HepG2 (cell line): ENCODE measurements at regions not wholly inside any gene's neighbourhood (a gene's known extent, or its start where the extent isn't known, plus 50 kb on each side); places are given as distances from the start of the nearest gene placed in this dataset.

ENCODE experiments used
- AGO2 ChIP-seq: fragments of 200-400 bp; formaldehyde crosslinking; optimal IDR thresholded peaks from 2 replicates; pipeline ENCODE3; 2017; ENCODE audit warnings: mild to moderate bottlenecking, low read depth, low read length, moderate library complexity
- ISX ChIP-seq: sonication (generic); formaldehyde crosslinking; conservative IDR thresholded peaks from 2 replicates; pipeline ENCODE4 v1.5.0; 2020; ENCODE audit warnings: missing genetic modification reagents
- NBN ChIP-seq: fragments of 450-650 bp; conservative IDR thresholded peaks from 2 replicates; pipeline ENCODE4 v1.6.1; 2017
- TFE3 ChIP-seq: IDR thresholded peaks from 2 replicates; pipeline ENCODE4 v1.6.1; 2016
- ZNF678 ChIP-seq: sonication (generic); formaldehyde crosslinking; IDR thresholded peaks from 2 replicates; pipeline ENCODE4 v1.4.0; 2020; ENCODE audit warnings: mild to moderate bottlenecking, missing genetic modification reagents
- ZSCAN12 ChIP-seq: sonication (generic); formaldehyde crosslinking; IDR thresholded peaks from 2 replicates; pipeline ENCODE4 v1.9.0; 2021; ENCODE audit warnings: mild to moderate bottlenecking, missing genetic modification reagents
- TF ChIP-seq, protein P1 (sequence below): sonication (generic); formaldehyde crosslinking; IDR thresholded peaks from 2 replicates; pipeline ENCODE4 v1.5.0; 2020; ENCODE audit warnings: mild to moderate bottlenecking, missing genetic modification reagents, moderate library complexity
- TF ChIP-seq, protein P2 (sequence below): sonication (generic); formaldehyde crosslinking; IDR thresholded peaks from 2 replicates; pipeline ENCODE4 v1.8.0; 2022; ENCODE audit warnings: mild to moderate bottlenecking, missing genetic modification reagents, moderate library complexity
- TF ChIP-seq, protein P3 (sequence below): sonication (generic); formaldehyde crosslinking; IDR thresholded peaks from 2 replicates; pipeline ENCODE4; 2020; ENCODE audit warnings: missing genetic modification reagents, mild to moderate bottlenecking, borderline replicate concordance

GRCh38 chr7:145884716-145885514 is 231.7 kb upstream of the CNTNAP2 start (continued):
- TF ChIP-seq, protein P1, sequence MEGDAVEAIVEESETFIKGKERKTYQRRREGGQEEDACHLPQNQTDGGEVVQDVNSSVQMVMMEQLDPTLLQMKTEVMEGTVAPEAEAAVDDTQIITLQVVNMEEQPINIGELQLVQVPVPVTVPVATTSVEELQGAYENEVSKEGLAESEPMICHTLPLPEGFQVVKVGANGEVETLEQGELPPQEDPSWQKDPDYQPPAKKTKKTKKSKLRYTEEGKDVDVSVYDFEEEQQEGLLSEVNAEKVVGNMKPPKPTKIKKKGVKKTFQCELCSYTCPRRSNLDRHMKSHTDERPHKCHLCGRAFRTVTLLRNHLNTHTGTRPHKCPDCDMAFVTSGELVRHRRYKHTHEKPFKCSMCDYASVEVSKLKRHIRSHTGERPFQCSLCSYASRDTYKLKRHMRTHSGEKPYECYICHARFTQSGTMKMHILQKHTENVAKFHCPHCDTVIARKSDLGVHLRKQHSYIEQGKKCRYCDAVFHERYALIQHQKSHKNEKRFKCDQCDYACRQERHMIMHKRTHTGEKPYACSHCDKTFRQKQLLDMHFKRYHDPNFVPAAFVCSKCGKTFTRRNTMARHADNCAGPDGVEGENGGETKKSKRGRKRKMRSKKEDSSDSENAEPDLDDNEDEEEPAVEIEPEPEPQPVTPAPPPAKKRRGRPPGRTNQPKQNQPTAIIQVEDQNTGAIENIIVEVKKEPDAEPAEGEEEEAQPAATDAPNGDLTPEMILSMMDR (CRISPR knock-in tag) = no peak
- no peak for TF ChIP-seq ISX (CRISPR knock-in tag)
- no peak for TF ChIP-seq TFE3 (CRISPR knock-in tag)
- no peak for TF ChIP-seq AGO2
- TF ChIP-seq, protein P2, sequence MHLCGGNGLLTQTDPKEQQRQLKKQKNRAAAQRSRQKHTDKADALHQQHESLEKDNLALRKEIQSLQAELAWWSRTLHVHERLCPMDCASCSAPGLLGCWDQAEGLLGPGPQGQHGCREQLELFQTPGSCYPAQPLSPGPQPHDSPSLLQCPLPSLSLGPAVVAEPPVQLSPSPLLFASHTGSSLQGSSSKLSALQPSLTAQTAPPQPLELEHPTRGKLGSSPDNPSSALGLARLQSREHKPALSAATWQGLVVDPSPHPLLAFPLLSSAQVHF (CRISPR knock-in tag) = no peak
- TF ChIP-seq ZSCAN12 (CRISPR knock-in tag) = no peak
- no peak for TF ChIP-seq NBN
- TF ChIP-seq, protein P3, sequence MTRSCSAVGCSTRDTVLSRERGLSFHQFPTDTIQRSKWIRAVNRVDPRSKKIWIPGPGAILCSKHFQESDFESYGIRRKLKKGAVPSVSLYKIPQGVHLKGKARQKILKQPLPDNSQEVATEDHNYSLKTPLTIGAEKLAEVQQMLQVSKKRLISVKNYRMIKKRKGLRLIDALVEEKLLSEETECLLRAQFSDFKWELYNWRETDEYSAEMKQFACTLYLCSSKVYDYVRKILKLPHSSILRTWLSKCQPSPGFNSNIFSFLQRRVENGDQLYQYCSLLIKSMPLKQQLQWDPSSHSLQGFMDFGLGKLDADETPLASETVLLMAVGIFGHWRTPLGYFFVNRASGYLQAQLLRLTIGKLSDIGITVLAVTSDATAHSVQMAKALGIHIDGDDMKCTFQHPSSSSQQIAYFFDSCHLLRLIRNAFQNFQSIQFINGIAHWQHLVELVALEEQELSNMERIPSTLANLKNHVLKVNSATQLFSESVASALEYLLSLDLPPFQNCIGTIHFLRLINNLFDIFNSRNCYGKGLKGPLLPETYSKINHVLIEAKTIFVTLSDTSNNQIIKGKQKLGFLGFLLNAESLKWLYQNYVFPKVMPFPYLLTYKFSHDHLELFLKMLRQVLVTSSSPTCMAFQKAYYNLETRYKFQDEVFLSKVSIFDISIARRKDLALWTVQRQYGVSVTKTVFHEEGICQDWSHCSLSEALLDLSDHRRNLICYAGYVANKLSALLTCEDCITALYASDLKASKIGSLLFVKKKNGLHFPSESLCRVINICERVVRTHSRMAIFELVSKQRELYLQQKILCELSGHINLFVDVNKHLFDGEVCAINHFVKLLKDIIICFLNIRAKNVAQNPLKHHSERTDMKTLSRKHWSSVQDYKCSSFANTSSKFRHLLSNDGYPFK (CRISPR knock-in tag) = no peak
- TF ChIP-seq ZNF678 (CRISPR knock-in tag) = no peak
